ENCODE measurements at regions not wholly inside any gene's neighbourhood (a gene's known extent, or its start where the extent isn't known, plus 50 kb on each side); places are given as distances from the start of the nearest gene placed in this dataset.

- peaks cover 0 to 10% (median 5%) of the 10 kb centered on the region in 8 donors for H3K9me3 ChIP-seq
- intact Hi-C loops (cut with DNase I; ENCODE audit: low total_unique reads) = no loop called here
- no peak overlapping the region for H3K4me3 ChIP-seq
- no peak for TF ChIP-seq POLR2AphosphoS5 (IDR thresholded peaks at IDR 0.05)
- TF ChIP-seq, protein P1, sequence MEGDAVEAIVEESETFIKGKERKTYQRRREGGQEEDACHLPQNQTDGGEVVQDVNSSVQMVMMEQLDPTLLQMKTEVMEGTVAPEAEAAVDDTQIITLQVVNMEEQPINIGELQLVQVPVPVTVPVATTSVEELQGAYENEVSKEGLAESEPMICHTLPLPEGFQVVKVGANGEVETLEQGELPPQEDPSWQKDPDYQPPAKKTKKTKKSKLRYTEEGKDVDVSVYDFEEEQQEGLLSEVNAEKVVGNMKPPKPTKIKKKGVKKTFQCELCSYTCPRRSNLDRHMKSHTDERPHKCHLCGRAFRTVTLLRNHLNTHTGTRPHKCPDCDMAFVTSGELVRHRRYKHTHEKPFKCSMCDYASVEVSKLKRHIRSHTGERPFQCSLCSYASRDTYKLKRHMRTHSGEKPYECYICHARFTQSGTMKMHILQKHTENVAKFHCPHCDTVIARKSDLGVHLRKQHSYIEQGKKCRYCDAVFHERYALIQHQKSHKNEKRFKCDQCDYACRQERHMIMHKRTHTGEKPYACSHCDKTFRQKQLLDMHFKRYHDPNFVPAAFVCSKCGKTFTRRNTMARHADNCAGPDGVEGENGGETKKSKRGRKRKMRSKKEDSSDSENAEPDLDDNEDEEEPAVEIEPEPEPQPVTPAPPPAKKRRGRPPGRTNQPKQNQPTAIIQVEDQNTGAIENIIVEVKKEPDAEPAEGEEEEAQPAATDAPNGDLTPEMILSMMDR (IDR thresholded peaks at IDR 0.05 in 8 of 11, conservative IDR thresholded peaks at IDR 0.05 in 3 of 11) = no peak
- TF ChIP-seq POLR2A (IDR thresholded peaks at IDR 0.05) = no peak
- peaks cover 2 to 20% (median 15%) of the 10 kb centered on the region in 6 donors for H3K4me1 ChIP-seq
- H3K27ac ChIP-seq = no peak overlapping the region
- no peak for DNase-seq
- H3K36me3 ChIP-seq = no peaks in the 10 kb centered on the region
- 70 to 96% (median 86%) methylated on average over 3 of the region's 3 CpGs for WGBS, 5 donors
- no peaks in the 10 kb centered on the region for H3K27me3 ChIP-seq (replicated peaks in 1 of 7)
Observed at GRCh38 chr6:240151-240550, 52.1 kb upstream of the DUSP22 start.

DNA sequence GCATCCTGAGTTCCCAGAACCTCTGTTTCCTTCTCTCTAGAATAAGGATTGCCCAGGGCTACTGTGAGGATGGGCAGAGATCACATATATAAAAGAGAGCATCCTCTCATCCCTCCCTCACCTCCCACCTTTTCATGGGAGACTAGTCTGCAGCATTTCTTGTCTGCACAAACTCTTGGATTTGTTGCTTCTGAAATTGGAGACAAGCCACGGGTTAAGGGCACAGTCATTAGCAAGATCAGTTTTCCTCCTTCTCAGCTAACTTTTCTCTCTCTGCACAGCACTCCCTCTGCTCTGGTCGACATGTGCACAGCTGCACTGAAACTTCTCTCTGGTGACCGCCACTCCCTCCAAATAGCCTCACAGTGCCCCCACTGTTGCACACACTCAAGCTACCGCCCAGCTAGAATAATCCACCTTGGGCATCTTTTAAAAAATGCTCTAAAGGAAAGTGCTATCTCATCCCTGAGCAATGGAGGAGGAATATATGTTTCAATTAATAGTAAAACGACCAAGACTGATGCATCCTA, 50.9 kb upstream of the DUSP22 start:
- Histone ChIP-seq H3K27ac (no peak overlapping the region), H3K4me3 (no peak overlapping the region), H3K4me1 (peaks cover 0 to 8% (median 3%) of the 10 kb centered on the region in 6 donors), H3K9me3 (peaks cover 0 to 10% (median 5%) of the 10 kb centered on the region in 8 donors), H3K36me3 (no peaks in the 10 kb centered on the region), H3K27me3 (replicated peaks in 1 of 7) (no peaks in the 10 kb centered on the region)
- no peak for DNase-seq
- intact Hi-C loops (cut with DNase I; ENCODE audit: low total_unique reads) = no loop called here
- 54 to 68% (median 68%) methylated on average over 5 of the region's 5 CpGs for WGBS, 5 donors
- TF ChIP-seq POLR2A (IDR thresholded peaks at IDR 0.05) (no peak), POLR2AphosphoS5 (IDR thresholded peaks at IDR 0.05) (no peak)
- TF ChIP-seq, protein P1 (IDR thresholded peaks at IDR 0.05 in 8 of 11, conservative IDR thresholded peaks at IDR 0.05 in 3 of 11) = no peak
